ENCODE measurements at regions not wholly inside any gene's neighbourhood (a gene's known extent, or its start where the extent isn't known, plus 50 kb on each side); places are given as distances from the start of the nearest gene placed in this dataset.

- TF ChIP-seq CTCF (IDR thresholded peaks at IDR 0.05) (no peak), EZH2phosphoT487 (IDR thresholded peaks at IDR 0.05; ENCODE audit: borderline replicate concordance, low read depth) (no peak), USF1 (IDR thresholded peaks at IDR 0.05; ENCODE audit: borderline replicate concordance, low read depth) (no peak), POLR2AphosphoS5 (IDR thresholded peaks at IDR 0.05; ENCODE audit: low read depth, low read length) (no peak), REST (IDR thresholded peaks at IDR 0.05; ENCODE audit: low read depth, low read length) (no peak), TEAD4 (IDR thresholded peaks at IDR 0.05; ENCODE audit: borderline replicate concordance, insufficient read depth) (no peak), NFIC (IDR thresholded peaks at IDR 0.05; ENCODE audit: borderline replicate concordance) (no peak), GABPA (IDR thresholded peaks at IDR 0.05; ENCODE audit: low read depth) (no peak), CHD2 (IDR thresholded peaks at IDR 0.05; ENCODE audit: low read length, partially characterized antibody) (no peak), TAF1 (IDR thresholded peaks at IDR 0.05; ENCODE audit: borderline replicate concordance, low read depth, low read length) (no peak), EP300 (IDR thresholded peaks at IDR 0.05; ENCODE audit: borderline replicate concordance in 1 of 2, low read depth in 1 of 2, low read length in 1 of 2) (no peak), TCF12 (IDR thresholded peaks at IDR 0.05) (no peak), FOSL2 (IDR thresholded peaks at IDR 0.05; ENCODE audit: borderline replicate concordance, low read depth) (no peak), JUND (IDR thresholded peaks at IDR 0.05) (no peak)
Measured at GRCh38 chr5:66285343-66285922, 141.3 kb downstream of the SREK1 start.
